CD4-positive, alpha-beta T cell (primary cell): ENCODE measurements at regions not wholly inside any gene's neighbourhood (a gene's known extent, or its start where the extent isn't known, plus 50 kb on each side); places are given as distances from the start of the nearest gene placed in this dataset.

Experiments
- ATAC-seq: fragments of 200-7000 bp; cut with Tn5 transposase; one replicate; pipeline ENCODE4 v1.10.0; 2022; ENCODE audit warnings: mild to moderate bottlenecking; ENCODE audit not compliant: poor library complexity
- CTCF ChIA-PET: fragments of 350-600 bp; sonication (Branson Sonifier 250); formaldehyde crosslinking; loops from one replicate; lab custom pipeline; 2021; ENCODE audit warnings: antibody characterized with exemption, inconsistent platforms; lab: Charles Lee
- POLR2A ChIA-PET: fragments of 350-600 bp; sonication (Branson Sonifier 250); formaldehyde crosslinking; loops from one replicate; lab custom pipeline; 2021; ENCODE audit warnings: antibody characterized with exemption, inconsistent platforms; lab: Charles Lee
- DNase-seq, 14 experiments: peaks; one replicate each; pipeline ENCODE4 v3.0.0-alpha.2; 2013 to 2020; ENCODE audit warnings: mixed read lengths in 2 of 14
- H3K27ac ChIP-seq, 2 donors: one replicate each; pipeline versions ENCODE4 v1.5.1 to v1.7.0; 2013; ENCODE audit warnings: low read length in 2 of 2, low read depth in 1 of 2, mild to moderate bottlenecking in 1 of 2
- H3K27me3 ChIP-seq, 2 experiments: 1 replicate in 1 of 2; 2 replicates in 1 of 2; pipeline versions ENCODE4 v1.6.1 to v1.7.0; 2013; ENCODE audit warnings: low read length in 2 of 2, control low read depth in 1 of 2, mild to moderate bottlenecking in 1 of 2, moderate library complexity in 1 of 2; ENCODE audit not compliant: insufficient read depth in 2 of 2, control insufficient read depth in 1 of 2
- H3K36me3 ChIP-seq: one replicate; pipeline ENCODE4 v1.6.1; 2013; ENCODE audit warnings: low read length, control low read depth; ENCODE audit not compliant: insufficient read depth
- H3K4me1 ChIP-seq: one replicate; pipeline ENCODE4 v1.6.1; 2013; ENCODE audit warnings: low read length, control low read depth; ENCODE audit not compliant: insufficient read depth
- H3K4me3 ChIP-seq: one replicate; pipeline ENCODE4 v1.5.1; 2013; ENCODE audit warnings: mild to moderate bottlenecking, low read length, moderate library complexity
- H3K9me3 ChIP-seq, 2 experiments: 1 replicate in 1 of 2; 2 replicates in 1 of 2; pipeline versions ENCODE4 v1.6.1 to v1.7.0; 2013; ENCODE audit warnings: low read length in 2 of 2, mild to moderate bottlenecking in 2 of 2, control low read depth in 1 of 2, moderate library complexity in 1 of 2; ENCODE audit not compliant: control insufficient read depth in 1 of 2, insufficient read depth in 1 of 2
- H3K27ac Mint-ChIP-seq: one replicate; pipeline ENCODE4 v1.8.0; 2020; ENCODE audit warnings: mixed read lengths
- H3K27me3 Mint-ChIP-seq: one replicate; pipeline ENCODE4 v1.8.0; 2021; ENCODE audit warnings: mixed read lengths
- H3K36me3 Mint-ChIP-seq: one replicate; pipeline ENCODE4 v1.8.0; 2021; ENCODE audit warnings: low read depth, mixed read lengths
- H3K4me1 Mint-ChIP-seq: one replicate; pipeline ENCODE4 v1.8.0; 2021; ENCODE audit warnings: low read depth, mixed read lengths
- H3K4me3 Mint-ChIP-seq: one replicate; pipeline ENCODE4 v1.8.0; 2020; ENCODE audit warnings: mild to moderate bottlenecking, mixed read lengths
- H3K9me3 Mint-ChIP-seq: one replicate; pipeline ENCODE4 v1.8.0; 2020; ENCODE audit warnings: mixed read lengths
- CTCF ChIP-seq: fragments of 200-600 bp; IDR thresholded peaks from one replicate; pipeline ENCODE4 v1.8.0; 2022; ENCODE audit warnings: antibody characterized with exemption, mild to moderate bottlenecking
- intact Hi-C, 2 experiments: fragments of 100-400 bp; cut with DNase I in 1 of 2; cut with micrococcal nuclease in 1 of 2; formaldehyde crosslinking; loops; one replicate each; pipeline versions ENCODE4 v1.15.1 to v1.9.0; 2023 to 2025; cut with DNase I, micrococcal nuclease

DNA sequence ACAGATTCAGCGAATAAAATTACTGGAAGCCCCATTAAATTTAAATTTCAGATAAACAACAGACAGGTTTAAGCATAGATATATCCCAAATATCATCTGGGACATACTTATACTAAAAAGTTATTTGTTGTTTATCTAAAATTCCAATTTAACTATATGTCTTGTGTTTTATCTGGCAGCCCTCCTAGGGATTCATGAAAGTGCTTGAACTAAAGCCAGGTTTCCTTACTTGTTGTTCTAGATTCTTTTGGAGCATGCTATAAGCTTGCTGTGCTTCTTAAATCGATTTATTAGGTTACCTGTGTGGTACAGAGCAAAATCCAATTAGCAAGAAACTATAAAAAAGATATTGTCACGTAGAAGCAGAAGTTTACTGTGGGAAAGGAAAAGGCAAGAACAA lies 202.5 kb upstream of the GMDS start:
- ATAC-seq: no peak
- Mint-ChIP-seq H3K4me1 (no peaks in the 10 kb centered on the region), H3K27ac (no peak overlapping the region), H3K4me3 (no peak overlapping the region), H3K9me3 (no peaks in the 10 kb centered on the region), H3K36me3 (no peaks in the 10 kb centered on the region), H3K27me3 (no peaks in the 10 kb centered on the region)
- Histone ChIP-seq H3K4me1 (peaks cover 4% of the 10 kb centered on the region), H3K27ac (no peak overlapping the region), H3K4me3 (no peak overlapping the region), H3K27me3 (no peaks in the 10 kb centered on the region), H3K9me3 (no peaks in the 10 kb centered on the region), H3K36me3 (no peaks in the 10 kb centered on the region)
- POLR2A ChIA-PET: no interaction called here
- TF ChIP-seq CTCF: no peak
- no peak for DNase-seq
- CTCF ChIA-PET: interaction anchor here (1.0 kb wide), 1 partner anchor 852 kb away, joined by 3 read pairs; no protein-coding TSS in a partner anchor
- intact Hi-C loops: loop anchor here (5.0 to 10.0 kb wide), 2 partner anchors 843 to 846 kb away; partner anchors contain the start of gene FOXC1 (in 1 of the 2)

- Histone ChIP-seq H3K4me1 (peaks cover 4% of the 10 kb centered on the region), H3K9me3 (no peaks in the 10 kb centered on the region), H3K36me3 (no peaks in the 10 kb centered on the region), H3K4me3 (no peak overlapping the region), H3K27ac (no peak overlapping the region), H3K27me3 (no peaks in the 10 kb centered on the region)
- H3K27me3 Mint-ChIP-seq: no peaks in the 10 kb centered on the region
- no peaks in the 10 kb centered on the region for H3K36me3 Mint-ChIP-seq
- DNase-seq: no peak
- POLR2A ChIA-PET: no interaction called here
- no peaks in the 10 kb centered on the region for H3K9me3 Mint-ChIP-seq
- no peak overlapping the region for H3K4me3 Mint-ChIP-seq
- H3K27ac Mint-ChIP-seq: no peak overlapping the region
- no peak for ATAC-seq
- TF ChIP-seq CTCF: no peak
- H3K4me1 Mint-ChIP-seq: no peaks in the 10 kb centered on the region
- intact Hi-C loops: loop anchor here (5.0 to 10.0 kb wide), 2 partner anchors 843 to 845 kb away; partner anchors contain the start of gene FOXC1 (in 1 of the 2)
- CTCF ChIA-PET: interaction anchor here (1.0 kb wide), 1 partner anchor 851 kb away, joined by 3 read pairs; no protein-coding TSS in a partner anchor
Measured at GRCh38 chr6:2447318-2447920, 202.0 kb upstream of the GMDS start.

DNA sequence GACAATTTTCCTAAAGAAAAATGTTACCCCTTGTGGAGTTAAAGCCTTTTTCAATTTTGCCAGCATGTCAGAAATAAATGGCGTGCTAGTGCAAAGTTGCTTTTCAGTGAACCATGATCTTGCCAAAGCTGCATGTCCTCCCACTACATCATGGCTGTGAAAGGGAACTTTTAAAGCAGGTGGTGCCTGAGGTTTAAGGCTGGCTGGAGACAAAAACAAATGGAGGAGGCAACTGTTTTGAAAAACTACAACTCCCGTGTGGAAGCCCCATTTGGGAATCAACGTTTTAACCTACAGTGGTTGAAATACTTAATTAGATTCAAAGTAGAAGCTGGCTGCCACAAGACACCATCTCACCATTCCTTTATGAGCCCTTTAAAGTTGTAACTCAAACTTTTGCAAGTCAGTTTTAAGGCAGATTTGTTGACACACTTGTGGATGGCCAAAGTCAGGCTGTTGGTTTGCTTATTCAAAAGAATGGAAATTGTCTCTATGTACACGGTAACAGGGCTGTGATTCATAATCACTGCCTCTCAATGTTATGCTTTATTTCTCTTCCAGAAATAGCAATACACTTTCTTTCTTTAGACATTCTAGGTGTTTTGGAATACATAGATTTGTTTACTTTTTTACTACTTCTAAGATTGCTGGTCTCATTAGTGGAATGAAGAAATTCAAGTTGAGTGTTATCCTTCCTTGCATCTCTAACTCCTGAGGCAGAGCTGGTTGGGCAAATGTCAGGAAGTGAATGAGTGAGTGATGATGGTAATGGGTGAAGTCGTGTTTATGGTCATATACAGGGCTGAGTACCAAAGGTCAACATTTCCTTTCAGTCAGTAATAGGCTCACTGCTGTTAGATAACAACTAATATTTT lies 196.4 kb upstream of the GMDS start:
- ChIA-PET CTCF (no interaction called here), POLR2A (no interaction called here)
- TF ChIP-seq CTCF: no peak

More for the DNA sequence above, 196.4 kb upstream of the GMDS start:
- Mint-ChIP-seq H3K27me3 (no peaks in the 10 kb centered on the region), H3K4me3 (no peak overlapping the region), H3K9me3 (no peaks in the 10 kb centered on the region), H3K36me3 (no peaks in the 10 kb centered on the region), H3K27ac (no peak overlapping the region), H3K4me1 (no peaks in the 10 kb centered on the region)
- Histone ChIP-seq H3K27me3 (no peaks in the 10 kb centered on the region), H3K9me3 (peaks cover 0 to 1% of the 10 kb centered on the region in 2 experiments), H3K36me3 (no peaks in the 10 kb centered on the region), H3K4me1 (no peaks in the 10 kb centered on the region), H3K27ac (no peak overlapping the region), H3K4me3 (no peak overlapping the region)
- ATAC-seq (no peak), DNase-seq (no peak)
- intact Hi-C loops: loop anchor here in 1 of 2 experiments (10.0 kb wide), 1 partner anchor 837 kb away; the partner anchor contains the start of gene FOXC1
